ENCODE measurements at regions not wholly inside any gene's neighbourhood (a gene's known extent, or its start where the extent isn't known, plus 50 kb on each side); places are given as distances from the start of the nearest gene placed in this dataset.
"Not testable (repeated sequence)": the region's sequence is repeated elsewhere in the genome, so short reads cannot be mapped to it uniquely, and the experiment has no call there.

DNA sequence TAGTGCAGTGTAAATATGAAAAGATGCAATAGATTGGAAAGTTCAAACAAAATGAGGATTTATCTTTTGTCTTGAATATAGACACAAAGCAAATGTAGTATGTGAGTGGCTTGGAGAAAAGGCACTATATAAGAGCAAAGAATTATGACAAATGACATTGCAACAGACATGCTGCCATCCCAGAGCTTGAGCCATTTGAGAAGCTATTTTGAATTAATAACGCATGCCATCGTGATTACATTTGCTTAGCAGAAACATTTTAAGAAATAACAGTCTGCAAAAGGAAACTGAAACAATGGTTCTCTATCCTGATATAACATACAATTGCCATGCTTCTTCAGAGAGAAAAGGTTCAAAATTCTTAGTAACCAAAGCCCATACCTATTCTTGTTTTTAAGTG, 677.1 kb downstream of the ZEB2 start:
- no peak for DNase-seq

DNA sequence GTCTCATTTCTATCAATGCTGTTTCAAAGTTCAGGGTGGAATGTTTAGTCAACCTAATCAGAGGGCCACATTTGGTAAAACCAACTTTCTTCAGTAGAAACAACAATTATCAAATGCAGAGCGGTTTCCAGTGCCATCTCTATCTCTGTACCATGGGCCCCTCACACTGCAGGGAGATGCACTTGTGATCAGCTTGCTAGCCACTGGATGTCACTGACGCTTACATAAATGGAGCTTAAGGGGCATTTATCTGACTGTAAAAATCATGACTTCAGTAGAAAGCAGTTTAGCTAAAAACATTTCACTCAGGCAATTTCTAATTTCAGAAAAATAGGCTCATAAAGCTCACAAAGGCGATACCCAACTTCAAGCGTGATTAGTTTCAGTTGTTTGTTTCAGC, 678.0 kb downstream of the ZEB2 start:
- no peak for DNase-seq

DNA sequence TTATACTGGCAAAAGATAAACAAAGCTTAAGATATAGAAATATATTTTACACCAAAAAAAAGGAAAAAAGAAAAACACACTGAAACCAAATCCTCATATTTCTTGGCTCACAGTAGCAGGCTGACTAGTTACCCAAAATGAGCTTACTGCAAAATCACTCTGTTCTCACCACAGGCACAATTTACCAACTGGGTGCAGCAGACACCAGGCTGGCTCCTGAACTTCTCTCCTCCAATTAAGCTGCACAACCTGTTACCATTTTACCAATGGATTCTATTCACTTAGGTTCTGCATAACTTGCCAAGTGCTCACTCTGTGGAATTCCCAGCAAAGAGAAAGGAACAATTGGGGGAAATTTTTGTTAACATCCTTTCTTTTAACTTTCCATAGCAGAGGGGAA, 679.3 kb downstream of the ZEB2 start:
- DNase-seq: no peak

DNA sequence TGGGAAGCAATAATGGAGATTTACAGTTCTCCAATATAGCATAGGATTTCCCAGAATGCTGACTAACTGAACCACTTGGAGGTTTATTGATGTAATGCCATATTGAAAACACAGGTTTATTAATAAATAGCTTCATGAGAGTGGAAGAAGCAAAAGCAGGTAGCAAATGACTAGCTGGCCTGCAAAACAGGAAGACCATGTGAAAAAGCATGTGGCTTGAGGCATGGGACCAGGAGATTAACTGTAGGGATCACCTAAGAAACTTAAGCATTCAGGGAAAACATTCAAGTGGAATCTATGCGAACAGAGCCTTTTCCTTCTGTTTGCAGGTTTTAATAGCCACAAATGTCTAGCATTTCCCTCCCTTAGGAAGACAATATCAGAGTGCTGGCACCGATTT, 679.7 kb downstream of the ZEB2 start:
- DNase-seq: no peak

DNA sequence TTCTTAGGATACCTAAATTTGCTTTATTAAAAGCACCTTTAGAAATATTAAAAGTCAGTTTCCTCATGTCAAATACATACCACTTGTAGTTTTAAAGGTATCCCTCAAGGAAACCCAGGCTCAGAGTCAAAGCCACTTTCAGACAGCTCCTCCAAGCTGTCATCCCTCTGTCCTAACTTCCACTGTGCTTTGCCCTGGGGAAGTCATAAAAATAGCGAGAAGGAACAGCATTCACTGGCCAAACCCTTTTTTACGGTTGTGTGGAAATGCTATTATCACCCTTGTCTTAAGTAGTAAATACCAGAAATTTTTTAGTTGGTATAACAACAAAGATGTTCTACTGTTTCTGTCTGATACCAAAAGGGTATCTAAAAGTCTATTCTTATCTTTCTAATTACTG, 680.5 kb downstream of the ZEB2 start:
- no peak for DNase-seq

DNA sequence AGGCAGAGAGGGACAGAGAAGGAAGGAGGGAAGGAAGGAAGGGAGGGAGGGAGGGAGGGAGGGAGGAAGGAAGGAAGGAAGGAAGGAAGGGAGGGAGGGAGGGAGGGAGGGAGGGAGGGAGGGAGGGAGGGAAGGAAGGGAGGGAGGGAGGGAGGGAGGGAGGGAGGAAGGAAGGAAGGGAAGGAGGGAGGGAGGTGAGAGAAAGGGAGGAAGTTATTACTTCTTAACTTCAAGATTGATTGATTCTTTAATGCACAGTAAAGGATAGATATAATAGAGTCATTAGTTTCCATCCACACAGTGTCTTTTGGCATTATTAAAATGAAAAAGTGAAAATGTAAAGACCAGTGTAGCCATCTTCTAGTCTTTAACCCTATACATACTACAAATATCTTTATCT, 682.9 kb downstream of the ZEB2 start:
- DNase-seq: not testable (repeated sequence)

DNA sequence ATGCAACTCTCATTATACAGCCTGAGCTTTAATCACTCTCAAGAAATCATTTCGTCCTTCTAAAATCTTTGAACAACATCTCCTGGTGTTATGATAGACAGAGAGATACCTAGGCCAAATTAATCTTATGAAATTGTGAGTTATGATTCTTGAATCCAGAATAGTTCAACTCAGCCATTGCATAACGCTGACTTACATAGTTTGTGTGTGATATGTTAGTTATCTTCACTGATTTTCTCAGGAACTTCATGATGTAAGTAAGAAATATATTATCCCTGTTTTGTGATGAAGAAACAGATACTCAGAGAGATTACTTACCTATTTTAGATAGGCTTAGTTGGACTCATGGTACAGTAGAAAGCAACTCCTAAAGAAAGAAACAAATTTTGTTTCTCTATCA, 684.4 kb downstream of the ZEB2 start:
- DNase-seq: no peak

DNA sequence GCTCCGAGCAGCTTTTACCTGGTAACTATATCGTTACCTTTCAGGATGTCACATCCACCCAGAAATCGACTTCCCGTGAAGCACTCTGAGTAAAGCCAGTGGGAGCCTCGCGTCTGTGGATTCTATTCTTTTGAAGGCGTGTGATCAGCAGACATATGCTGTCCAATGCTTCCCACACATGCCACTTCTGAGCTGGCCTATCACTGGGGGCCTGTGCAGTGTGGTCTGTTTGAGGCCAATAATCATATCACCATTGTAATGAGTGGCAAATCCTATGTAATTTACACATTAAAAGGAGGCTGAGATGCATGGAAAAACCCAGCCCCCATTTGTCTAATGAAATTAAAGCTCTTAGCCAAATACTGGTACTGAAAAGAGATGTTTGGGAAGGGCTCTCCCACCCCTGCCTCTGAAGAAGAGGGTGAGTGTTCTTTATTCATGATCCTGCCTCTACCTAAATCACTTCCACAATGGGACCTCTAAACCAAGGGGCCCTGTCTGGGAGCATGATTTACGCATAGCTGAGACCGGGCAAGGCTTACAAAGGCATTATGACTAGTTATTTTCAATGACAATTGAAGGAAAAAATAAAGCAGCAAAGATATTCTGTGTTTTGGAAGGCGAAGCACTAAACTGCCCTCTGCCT, 686.8 kb downstream of the ZEB2 start:
- DNase-seq: no peak

DNA sequence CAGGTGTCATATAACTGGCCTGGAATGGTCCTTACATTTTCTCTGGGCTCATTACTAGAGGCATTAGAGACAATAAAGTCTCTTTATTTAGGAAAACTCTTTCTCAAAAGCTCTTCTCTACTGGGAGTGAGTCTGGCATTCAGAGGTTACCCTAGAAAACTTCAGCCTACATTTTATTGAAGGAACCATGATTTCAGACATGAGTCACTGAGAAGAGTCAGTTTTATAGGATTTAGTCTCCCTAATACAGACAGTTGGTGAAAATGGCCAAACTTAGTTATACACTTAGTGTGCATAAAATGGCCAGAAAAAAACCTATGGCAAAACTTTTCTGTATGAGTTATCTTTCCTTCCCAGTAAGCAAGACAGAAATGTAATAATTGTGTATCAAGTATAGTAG, 689.4 kb downstream of the ZEB2 start:
- no peak for DNase-seq

DNA sequence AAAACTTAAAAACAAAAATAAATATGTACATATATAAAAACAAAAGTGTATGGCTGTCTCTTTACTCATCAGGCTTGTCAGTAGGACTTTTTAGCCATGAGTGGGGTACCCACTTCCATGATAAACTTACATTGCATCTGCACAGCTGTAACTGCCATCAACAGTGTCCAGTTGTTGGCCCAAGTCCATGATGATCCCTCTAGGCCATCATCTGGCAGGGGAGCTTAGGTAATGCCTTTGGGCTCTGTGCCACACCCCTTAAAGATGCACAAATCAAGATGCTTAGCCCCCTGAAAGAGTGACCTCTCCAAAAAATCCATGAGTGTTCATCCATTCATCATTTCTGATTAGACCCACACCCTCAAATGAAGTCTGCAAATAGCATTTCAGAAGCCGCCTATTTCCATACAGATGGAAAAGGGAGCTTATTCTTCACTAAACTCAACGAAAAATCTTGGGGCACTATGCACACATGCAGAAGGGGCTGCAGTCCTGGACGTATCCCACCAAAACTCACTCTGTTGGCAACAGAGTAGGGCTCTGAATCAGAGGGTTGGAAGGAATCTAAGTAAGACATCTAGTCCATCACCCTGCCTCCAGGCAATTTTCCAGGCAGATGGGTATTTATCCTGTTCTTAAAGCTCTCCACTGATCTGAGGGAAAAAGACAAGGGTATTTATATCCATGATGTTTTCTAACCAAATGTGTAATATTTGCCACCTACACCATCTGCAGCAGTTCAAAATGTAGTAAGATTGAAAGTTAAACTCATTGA, 691.0 kb downstream of the ZEB2 start:
- no peak for DNase-seq

DNA sequence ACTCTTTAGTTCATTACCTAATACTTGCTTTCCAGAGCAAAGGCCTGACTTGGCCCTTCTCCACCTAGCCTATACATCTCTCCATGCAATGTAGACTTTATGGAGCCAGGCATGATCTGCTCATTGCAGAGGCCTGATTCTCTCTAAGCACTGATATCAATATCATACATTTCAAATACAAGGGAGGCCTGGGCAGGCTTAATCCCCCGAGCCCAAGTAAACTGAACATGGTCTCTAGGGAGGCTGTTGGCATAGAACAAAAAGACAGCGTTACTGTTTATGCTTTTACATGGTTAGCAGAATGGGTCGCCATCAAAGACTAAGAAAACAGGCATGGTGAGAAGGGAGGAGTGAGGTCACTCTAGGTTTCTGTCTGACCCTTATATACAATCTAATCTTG, 695.1 kb downstream of the ZEB2 start:
- DNase-seq: no peak

DNA sequence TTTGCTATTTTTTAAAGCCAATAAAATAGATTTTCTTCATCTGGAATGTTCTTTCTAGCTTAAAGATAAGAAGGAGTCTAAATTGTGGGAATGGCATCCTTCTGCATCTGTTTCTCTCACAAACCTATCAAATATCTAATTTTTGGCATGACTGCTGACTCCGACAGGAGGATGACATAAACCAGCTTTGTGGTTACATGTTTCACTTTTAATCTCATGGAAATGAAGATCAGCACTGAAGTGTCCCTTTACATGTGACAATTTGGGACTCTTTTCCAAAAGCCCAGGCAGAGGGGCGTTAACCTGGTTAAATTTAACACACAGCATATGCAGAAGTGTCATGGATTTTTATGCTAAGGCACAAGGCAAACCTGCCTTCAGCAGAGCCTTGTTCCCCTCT, 694.7 kb downstream of the ARHGAP15 start:
- DNase-seq: no peak

DNA sequence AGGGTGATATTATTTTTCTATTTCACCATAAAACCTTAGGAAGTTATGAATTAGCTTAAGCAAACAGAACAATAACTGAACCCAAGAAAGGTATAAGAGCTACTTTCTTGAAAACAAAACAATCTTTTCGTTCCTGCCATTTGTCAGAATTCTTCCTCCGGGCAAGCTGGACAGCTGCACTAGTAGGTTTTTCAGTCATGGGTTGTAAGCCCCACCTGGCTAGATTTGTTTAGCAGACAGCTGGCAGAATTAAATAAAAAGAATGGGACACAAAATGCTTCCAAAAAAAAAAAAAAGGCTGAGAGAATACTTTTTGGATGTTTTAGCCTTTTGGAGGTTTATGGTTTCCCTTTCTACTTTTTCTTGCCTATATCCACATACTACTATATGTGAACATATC, 694.1 kb downstream of the ARHGAP15 start:
- DNase-seq: no peak

DNA sequence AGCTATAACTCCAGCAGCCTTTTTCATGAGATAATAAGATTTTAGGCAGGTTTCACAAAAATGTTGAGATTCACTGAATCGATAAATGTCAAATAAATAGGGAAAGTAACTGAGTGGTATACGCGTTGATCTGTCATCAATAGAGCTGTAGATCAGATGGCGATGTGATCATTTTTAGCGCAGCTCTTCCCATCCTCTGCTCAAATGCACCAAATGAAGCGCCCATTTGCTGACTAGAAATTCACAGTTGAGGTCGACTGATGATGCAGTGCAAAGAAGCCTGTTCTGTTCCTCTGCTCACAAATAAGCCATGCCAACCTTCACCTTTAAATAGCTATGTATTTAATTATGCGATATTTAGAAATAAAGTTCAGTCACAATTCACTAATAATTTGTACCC, 693.5 kb downstream of the ARHGAP15 start:
- DNase-seq: no peak

DNA sequence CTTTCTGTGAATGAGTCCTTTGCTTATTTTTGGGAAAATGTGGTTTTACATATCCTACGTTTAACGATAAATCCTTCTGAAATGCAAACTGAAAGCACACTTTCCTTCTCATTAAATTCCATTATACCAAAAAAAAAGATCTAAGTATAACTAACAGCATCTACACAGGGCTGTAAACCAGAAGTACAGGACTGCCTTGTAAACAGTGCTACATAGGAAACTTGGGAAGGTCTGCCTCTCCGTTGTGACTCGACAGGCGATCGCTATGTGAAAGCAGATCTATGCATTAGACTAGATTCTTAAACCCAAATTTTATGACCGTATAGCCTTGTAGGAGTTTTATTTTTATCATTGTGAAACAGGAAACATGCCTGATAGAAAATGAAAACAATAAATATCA, 690.5 kb downstream of the ARHGAP15 start:
- no peak for DNase-seq

DNA sequence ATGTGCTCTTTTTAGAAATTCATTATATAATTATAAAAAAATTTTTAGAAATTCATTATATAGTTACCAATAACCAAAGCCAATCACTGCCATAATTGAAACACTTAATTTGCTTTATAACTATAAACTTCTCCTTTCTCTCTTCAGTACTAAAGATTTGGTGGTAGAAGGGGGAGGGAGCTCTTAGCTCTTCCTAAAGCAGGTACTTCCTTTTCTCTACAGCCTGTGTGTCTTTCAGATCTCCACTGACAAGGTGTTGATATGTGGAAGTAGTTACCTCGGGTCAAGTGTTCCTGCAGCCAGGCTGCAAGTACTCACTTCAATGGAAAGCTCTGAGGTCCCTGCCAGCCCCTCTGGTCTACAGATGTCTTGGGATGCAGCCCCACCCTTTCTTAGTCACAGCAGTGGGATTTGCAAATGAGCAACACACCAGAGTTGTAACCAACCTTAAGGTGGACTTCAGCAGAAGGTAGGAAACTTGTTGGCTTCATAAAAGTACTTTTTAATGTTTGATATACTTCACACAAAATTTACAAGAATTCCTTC, 690.0 kb downstream of the ARHGAP15 start:
- DNase-seq: no peak
